ENCODE measurements at regions not wholly inside any gene's neighbourhood (a gene's known extent, or its start where the extent isn't known, plus 50 kb on each side); places are given as distances from the start of the nearest gene placed in this dataset.

DNA sequence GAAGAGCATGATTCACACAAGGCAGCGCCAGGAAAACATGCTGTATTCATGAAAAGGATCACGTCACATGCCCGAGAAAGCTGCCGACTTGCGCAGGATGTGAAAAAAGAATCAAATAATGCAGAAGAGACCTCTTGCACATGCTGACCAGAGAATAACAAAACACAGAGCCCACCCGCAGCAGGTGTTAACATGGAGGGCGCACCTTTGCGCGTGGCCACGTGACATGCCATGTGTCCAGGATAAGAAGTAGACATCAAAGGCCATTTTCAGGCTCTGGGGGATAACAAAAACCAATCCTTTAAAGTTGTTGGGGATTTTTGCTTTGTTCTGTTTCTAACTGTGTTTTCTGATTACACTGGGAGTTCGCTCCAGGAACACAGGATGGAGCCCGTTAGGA, 1332.8 kb downstream of the ZPLD1 start:
- DNase-seq (no peak), ATAC-seq (ENCODE audit: poor library complexity) (no peak)
- Histone ChIP-seq H3K4me3 (ENCODE audit: low read length) (no peak overlapping the region), H3K36me3 (ENCODE audit: insufficient read depth, low read length) (no peaks in the 10 kb centered on the region), H3K9me3 (ENCODE audit: control insufficient read depth in 1 of 2, insufficient read depth in 1 of 2, low read length in 2 of 2) (no peaks in the 10 kb centered on the region), H3K27me3 (ENCODE audit: control insufficient read depth in 1 of 2, insufficient read depth in 2 of 2, low read length in 2 of 2) (no peaks in the 10 kb centered on the region), H3K4me1 (ENCODE audit: insufficient read depth, low read length) (no peaks in the 10 kb centered on the region), H3K27ac (ENCODE audit: low read depth in 1 of 2, low read length in 2 of 2) (no peak overlapping the region)
- ChIA-PET CTCF (no interaction called here), POLR2A (no interaction called here)
- Mint-ChIP-seq H3K4me3 (no peak overlapping the region), H3K9me3 (peaks cover 4% of the 10 kb centered on the region), H3K36me3 (ENCODE audit: low read depth) (no peaks in the 10 kb centered on the region), H3K27me3 (no peaks in the 10 kb centered on the region), H3K27ac (no peak overlapping the region), H3K4me1 (ENCODE audit: low read depth) (no peaks in the 10 kb centered on the region)
- TF ChIP-seq, protein P1, sequence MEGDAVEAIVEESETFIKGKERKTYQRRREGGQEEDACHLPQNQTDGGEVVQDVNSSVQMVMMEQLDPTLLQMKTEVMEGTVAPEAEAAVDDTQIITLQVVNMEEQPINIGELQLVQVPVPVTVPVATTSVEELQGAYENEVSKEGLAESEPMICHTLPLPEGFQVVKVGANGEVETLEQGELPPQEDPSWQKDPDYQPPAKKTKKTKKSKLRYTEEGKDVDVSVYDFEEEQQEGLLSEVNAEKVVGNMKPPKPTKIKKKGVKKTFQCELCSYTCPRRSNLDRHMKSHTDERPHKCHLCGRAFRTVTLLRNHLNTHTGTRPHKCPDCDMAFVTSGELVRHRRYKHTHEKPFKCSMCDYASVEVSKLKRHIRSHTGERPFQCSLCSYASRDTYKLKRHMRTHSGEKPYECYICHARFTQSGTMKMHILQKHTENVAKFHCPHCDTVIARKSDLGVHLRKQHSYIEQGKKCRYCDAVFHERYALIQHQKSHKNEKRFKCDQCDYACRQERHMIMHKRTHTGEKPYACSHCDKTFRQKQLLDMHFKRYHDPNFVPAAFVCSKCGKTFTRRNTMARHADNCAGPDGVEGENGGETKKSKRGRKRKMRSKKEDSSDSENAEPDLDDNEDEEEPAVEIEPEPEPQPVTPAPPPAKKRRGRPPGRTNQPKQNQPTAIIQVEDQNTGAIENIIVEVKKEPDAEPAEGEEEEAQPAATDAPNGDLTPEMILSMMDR (IDR thresholded peaks at IDR 0.05) = no peak
- intact Hi-C loops (cut with DNase I, micrococcal nuclease) = no loop called here

- ATAC-seq (ENCODE audit: poor library complexity) = no peak
- ChIA-PET CTCF (no interaction called here), POLR2A (no interaction called here)
- Mint-ChIP-seq H3K9me3 (no peaks in the 10 kb centered on the region), H3K36me3 (ENCODE audit: low read depth) (no peaks in the 10 kb centered on the region), H3K4me1 (ENCODE audit: low read depth) (no peaks in the 10 kb centered on the region), H3K4me3 (no peak overlapping the region), H3K27ac (no peak overlapping the region), H3K27me3 (no peaks in the 10 kb centered on the region)
- intact Hi-C loops (cut with DNase I, micrococcal nuclease) = no loop called here
- Histone ChIP-seq H3K4me1 (ENCODE audit: insufficient read depth, low read length) (no peaks in the 10 kb centered on the region), H3K27ac (ENCODE audit: low read depth in 1 of 2, low read length in 2 of 2) (no peak overlapping the region), H3K27me3 (ENCODE audit: control insufficient read depth in 1 of 2, insufficient read depth in 2 of 2, low read length in 2 of 2) (no peaks in the 10 kb centered on the region), H3K36me3 (ENCODE audit: insufficient read depth, low read length) (no peaks in the 10 kb centered on the region), H3K4me3 (ENCODE audit: low read length) (no peak overlapping the region), H3K9me3 (ENCODE audit: control insufficient read depth in 1 of 2, insufficient read depth in 1 of 2, low read length in 2 of 2) (no peaks in the 10 kb centered on the region)
- TF ChIP-seq, protein P1 (IDR thresholded peaks at IDR 0.05) = no peak
- no peak for DNase-seq
Observed at GRCh38 chr3:103785017-103785416, 1350.2 kb downstream of the ZPLD1 start.

DNA sequence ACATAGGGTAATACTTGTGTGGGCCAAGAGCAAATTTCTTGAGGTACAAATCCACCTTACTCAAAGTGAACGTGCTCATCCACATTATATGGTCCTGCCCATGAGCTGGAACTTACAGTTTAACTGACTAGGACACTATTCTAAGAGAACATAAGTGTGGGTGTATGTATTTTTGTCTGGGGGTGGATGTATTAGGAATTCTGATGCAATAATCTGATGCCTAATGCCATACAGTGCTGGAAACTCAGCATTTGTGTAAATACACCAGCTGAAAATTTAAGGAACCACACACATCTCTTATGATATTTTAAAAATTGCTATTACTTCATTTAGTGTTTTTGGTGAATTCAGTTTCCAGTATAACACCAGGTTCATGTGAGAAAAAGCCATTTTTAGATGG, 1350.7 kb downstream of the ZPLD1 start:
- DNase-seq = no peak
- TF ChIP-seq, protein P1 (IDR thresholded peaks at IDR 0.05) = no peak
- no peaks in the 10 kb centered on the region for H3K27me3 Mint-ChIP-seq
- Histone ChIP-seq H3K4me3 (ENCODE audit: low read length) (no peak overlapping the region), H3K27me3 (ENCODE audit: control insufficient read depth in 1 of 2, insufficient read depth in 2 of 2, low read length in 2 of 2) (no peaks in the 10 kb centered on the region), H3K36me3 (ENCODE audit: insufficient read depth, low read length) (no peaks in the 10 kb centered on the region), H3K9me3 (ENCODE audit: control insufficient read depth in 1 of 2, insufficient read depth in 1 of 2, low read length in 2 of 2) (no peaks in the 10 kb centered on the region), H3K4me1 (ENCODE audit: insufficient read depth, low read length) (no peaks in the 10 kb centered on the region), H3K27ac (ENCODE audit: low read depth in 1 of 2, low read length in 2 of 2) (no peak overlapping the region)
- POLR2A ChIA-PET = no interaction called here
- ATAC-seq (ENCODE audit: poor library complexity) = no peak
- H3K36me3 Mint-ChIP-seq (ENCODE audit: low read depth) = no peaks in the 10 kb centered on the region
- H3K4me1 Mint-ChIP-seq (ENCODE audit: low read depth) = no peaks in the 10 kb centered on the region
- no peaks in the 10 kb centered on the region for H3K9me3 Mint-ChIP-seq
- CTCF ChIA-PET = interaction anchor here (0.6 kb wide), 1 partner anchor 33 kb away, joined by 3 read pairs; no protein-coding TSS in a partner anchor
- intact Hi-C loops (cut with DNase I, micrococcal nuclease) = no loop called here
- H3K27ac Mint-ChIP-seq = no peak overlapping the region
- no peak overlapping the region for H3K4me3 Mint-ChIP-seq
